CD1c-positive myeloid dendritic cell (primary cell): ENCODE measurements at regions not wholly inside any gene's neighbourhood (a gene's known extent, or its start where the extent isn't known, plus 50 kb on each side); places are given as distances from the start of the nearest gene placed in this dataset.

Experiments used
- DNase-seq: peaks from one replicate; pipeline ENCODE4 v3.0.0-alpha.2; 2016; ENCODE audit errors: extremely low spot score

- DNase-seq, result no peak
These were observed 517.0 kb downstream of the INHBA start for GRCh38 chr7:41185851-41186250.

- DNase-seq, result no peak
These were observed 519.1 kb downstream of the INHBA start for GRCh38 chr7:41183741-41184140.

DNA sequence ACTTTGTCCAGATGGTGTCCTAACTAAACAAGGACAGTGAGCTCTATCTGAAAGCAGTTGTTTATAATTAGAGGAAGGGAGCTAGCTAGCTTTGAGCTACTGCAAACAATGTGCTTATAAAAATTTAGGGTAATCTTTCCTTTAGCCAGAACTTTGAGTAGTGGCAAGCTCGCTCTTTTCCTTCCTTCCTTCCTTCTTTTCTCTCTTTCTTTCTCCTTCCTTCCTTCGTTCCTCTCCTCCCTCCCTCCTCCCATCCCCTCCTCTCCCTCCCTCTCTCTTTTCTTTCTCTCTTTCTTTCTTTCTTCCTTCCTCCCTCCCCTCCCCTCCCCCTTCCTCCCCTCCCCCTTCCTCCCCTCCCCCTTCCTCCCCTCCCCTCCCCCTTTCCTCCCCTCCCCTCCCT is 520.1 kb downstream of the INHBA start:
- no peak for DNase-seq

DNA sequence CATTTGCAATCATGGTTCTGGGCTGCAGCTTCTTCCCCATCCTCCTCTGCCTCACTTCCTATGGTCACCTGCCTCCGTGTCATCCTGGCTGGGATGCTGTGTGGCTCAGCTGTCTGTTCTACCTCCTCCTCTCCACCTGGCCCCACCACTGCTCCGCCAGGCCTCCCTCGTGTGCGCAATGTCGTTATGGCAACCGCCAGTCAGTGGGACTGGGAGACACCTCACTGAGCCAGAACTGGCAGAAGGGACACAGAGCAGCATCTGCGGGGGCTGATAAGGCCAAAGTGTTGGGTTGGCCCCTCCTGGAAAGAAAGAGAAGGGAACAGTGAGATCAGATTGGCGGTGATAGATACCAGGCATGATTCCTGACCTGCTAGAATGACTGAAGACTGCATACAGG is 527.5 kb downstream of the INHBA start:
- DNase-seq, result no peak

DNA sequence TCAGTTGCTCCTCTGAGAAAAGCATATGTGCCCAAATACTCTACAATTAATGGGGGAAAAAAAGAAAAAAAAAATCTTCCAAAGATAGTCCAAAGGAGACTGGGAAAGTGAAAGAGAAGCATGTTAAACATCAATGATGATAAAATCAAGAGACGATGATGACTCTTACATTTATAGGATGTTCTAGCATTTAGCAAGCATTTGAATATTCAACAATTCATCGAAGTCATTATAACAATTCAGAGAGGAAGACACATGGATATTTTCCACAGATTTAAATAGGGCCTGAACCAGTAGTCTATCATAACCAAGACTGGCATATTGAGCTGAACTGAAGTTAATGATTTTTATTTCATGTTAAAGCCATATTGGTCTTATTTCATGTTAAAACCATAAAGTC is 528.4 kb downstream of the INHBA start:
- no peak for DNase-seq

DNA sequence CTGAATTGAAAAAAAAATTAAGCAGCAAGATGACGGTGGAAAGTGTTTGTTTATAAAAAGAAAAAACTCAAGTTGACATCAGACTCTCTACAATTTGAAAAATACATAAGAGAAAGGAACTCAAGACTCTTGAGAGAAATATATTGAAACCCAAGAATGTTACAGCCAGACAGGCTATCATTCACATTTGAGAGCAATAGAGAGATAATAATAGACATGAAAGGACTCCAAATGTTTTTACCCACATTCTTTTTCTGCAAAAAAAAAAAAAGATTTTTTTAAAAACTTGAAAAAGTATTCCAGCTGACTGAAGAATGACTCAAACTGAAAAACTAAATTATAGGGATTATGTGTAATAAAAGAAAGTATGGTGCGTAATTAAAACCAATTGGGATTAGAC is 532.4 kb downstream of the INHBA start:
- DNase-seq, result no peak

GRCh38 chr7:41169317-41169716 is 533.6 kb downstream of the INHBA start:
- DNase-seq, result no peak

GRCh38 chr7:41167836-41168235 is 535.1 kb downstream of the INHBA start:
- DNase-seq, result no peak

GRCh38 chr7:41164440-41164839 is 538.5 kb downstream of the INHBA start:
- no peak for DNase-seq

DNA sequence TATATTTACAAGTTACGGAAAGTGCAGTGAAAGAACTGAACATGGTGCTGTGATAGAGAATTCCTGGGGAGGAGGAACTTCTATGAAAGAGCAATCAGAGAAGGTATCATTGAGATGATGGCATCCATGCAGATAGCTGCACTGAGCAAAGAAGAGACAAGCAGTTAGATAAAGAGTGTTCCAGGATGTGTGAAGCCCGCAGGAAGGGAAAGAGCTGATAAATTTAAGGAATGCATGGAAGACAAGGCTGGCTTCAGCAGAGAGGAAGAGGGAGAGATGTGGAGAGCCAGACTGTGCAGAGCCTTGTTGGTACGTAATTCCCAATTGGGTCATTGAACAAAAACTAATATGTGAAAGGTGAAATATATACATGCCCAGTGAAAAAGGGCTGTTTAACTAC is 538.9 kb downstream of the INHBA start:
- no peak for DNase-seq

- DNase-seq, result no peak
These were observed 540.3 kb downstream of the INHBA start for GRCh38 chr7:41162612-41163011.

DNA sequence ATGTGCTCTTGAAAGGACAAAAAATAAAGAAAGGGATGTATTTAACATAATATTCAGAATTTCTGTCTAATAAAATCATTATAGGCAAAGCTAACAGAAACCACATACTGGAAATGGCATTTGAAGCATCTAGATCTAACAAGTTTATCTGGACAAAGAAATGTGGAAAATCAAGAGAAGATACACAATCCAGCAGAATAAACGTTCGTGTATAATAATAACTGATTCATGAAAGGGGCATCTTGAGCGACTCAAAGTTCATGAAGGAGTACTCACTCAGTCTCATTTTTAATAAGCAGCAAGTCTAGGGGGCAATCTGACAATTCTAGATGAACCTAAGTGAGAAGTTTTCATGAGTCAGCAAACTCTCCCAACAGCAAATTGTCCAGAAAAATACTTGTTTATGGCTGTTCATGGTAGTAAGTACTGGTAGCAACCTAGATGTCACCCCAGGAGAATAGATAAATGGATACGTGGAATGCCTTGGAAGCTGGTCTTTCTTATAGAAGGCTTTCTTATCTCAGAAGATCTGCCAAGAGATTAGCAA is 541.8 kb downstream of the INHBA start:
- DNase-seq, result no peak

GRCh38 chr7:41156268-41156667 is 546.6 kb downstream of the INHBA start:
- no peak for DNase-seq

DNA sequence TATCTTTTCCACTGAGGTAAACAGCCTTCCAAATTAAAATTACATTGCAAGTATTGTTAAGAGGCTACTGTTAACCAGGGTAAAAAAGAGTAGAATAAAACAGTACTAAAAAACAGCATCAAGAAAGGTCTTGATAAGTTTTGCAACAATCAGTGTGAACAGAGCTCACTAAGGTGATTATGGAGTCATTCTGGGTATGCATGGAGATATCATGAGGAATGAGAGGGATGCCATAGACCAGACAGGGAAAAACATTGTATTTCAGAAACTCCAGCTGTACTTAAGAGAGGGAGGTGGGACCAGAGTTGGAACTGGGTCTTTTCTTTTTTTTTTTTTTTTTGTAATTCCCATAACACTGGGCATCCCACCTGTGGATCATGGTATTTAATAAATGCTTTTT is 549.6 kb downstream of the INHBA start:
- DNase-seq, result no peak

- no peak for DNase-seq
These were observed 550.7 kb downstream of the INHBA start for GRCh38 chr7:41152179-41152678.

DNA sequence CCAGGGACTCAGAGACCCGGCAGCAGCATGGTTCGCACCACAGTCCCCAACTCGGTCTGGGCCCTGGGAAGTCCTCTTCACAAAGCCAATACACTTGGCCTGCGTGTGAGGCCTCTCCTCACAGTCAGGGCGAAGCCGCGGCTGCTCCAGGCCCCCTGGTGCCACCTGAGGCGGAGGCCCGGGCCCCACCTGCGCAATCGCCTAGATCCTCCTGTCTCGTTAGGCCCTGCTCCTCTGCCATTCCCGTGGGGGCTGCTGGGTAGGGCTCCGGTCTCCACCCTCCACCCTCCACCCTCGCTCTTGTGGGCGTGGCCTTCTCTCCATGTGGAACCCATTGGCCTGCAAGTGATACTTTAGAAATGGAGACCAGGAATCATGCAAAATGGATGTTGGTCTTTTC is 553.3 kb downstream of the INHBA start:
- DNase-seq, result no peak

DNA sequence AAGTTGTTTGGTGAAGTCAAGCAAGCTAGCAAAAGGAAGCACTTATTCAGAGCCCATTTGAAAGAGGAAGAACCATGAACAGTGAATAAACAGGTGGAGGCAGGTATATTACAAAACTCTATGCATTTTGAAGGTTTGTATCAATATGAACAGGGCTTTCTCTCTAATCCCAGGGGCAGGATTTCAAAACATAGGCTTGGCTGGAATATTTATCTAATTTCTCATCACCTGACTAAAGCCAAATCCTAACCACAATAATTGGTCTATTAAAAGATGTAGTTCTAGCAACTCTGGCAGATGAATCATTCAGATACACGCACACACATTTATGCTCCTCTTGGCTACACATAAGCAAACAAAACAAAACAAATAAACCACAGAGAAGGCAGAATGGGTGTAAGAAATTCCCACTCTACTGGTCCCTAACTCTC is 554.4 kb downstream of the INHBA start:
- no peak for DNase-seq

- DNase-seq, result no peak
These were observed 555.0 kb downstream of the INHBA start for GRCh38 chr7:41147606-41148485.

DNA sequence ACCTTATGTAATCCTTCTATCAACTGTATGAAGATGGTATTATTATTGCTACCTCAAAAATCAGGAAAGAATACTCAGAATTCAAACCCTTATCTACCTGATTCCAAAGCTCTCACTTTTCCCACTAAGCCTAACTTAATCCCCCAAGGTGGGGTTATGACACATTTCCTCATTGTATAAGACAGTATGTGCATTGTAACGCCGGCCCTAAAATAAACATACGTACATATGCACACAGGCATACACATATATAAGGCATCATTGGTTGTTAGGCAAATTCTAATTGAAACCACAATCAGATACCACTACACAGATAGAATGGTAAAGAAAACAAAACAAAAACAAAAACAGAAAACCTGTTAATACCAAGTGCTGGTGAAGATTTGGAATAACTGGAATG is 556.5 kb downstream of the INHBA start:
- no peak for DNase-seq

- DNase-seq, result no peak
These were observed 557.2 kb downstream of the INHBA start for GRCh38 chr7:41145656-41146055.

DNA sequence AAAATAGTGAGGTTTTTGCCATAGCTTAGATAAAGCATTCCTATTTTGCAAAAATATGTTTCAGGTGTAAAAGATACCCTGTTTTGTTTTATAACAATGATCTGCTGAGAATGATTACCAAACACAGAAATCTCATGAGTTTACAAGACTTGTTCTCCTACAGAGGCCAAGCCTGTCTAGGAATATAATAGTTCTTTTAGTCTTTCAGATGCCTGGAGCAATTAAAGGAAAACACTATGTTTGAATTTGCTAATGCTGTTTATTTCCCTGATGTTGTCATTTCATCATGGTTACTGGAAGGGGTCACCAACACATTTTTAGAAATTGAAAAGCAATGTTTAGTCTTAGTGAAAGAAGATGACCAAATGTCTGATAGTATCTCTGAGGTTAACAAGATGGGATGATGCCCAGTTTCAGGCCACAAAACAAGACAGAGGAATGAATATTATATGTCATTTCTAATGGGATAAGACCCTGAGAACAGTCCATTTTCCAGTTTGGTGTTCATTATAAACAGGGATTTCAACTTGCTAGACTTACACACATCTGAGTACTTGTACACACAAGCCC is 559.9 kb downstream of the INHBA start:
- no peak for DNase-seq

DNA sequence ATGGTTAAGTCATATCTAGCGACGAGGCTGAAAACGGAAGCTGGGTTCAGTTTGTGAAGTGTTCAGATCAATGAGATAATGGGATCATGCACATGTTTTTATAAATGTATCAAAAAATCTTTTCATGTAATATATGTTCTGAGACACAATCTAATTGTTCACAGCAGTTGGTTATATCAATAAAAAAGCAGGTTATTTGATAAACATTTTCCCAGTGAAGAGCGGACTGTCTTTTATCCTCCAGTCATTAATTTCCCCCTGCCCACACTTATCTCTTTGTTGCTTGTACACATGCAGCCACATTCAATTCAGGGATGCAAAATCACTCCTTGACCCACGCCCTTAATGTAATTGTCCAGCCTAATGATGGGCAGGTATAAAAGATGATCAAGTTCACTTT is 563.1 kb downstream of the INHBA start:
- no peak for DNase-seq

- DNase-seq, result no peak
These were observed 566.3 kb downstream of the INHBA start for GRCh38 chr7:41136551-41136950.
